Middle frontal gyrus (tissue), 1 donor: ENCODE measurements at regions not wholly inside any gene's neighbourhood (a gene's known extent, or its start where the extent isn't known, plus 50 kb on each side); places are given as distances from the start of the nearest gene placed in this dataset.
"Not testable (repeated sequence)": the region's sequence is repeated elsewhere in the genome, so short reads cannot be mapped to it uniquely, and the experiment has no call there.

ENCODE experiments used
- DNase-seq: peaks from one replicate; pipeline ENCODE4 v3.0.0-alpha.2; 2015; ENCODE audit warnings: low spot score; ENCODE audit errors: extremely low spot score

GRCh38 chrX:50967736-50968135, 57.2 kb downstream of the BMP15 start:
- DNase-seq, result no peak

GRCh38 chrX:50968871-50969635, 58.5 kb downstream of the BMP15 start:
- DNase-seq, result not testable (repeated sequence)

GRCh38 chrX:50971395-50971794, 60.9 kb downstream of the BMP15 start:
- DNase-seq, result no peak

- no peak for DNase-seq
These were observed 62.7 kb downstream of the BMP15 start for GRCh38 chrX:50973199-50973598.

GRCh38 chrX:50978920-50979682, 68.6 kb downstream of the BMP15 start:
- no peak for DNase-seq

- no peak for DNase-seq
These were observed 69.7 kb downstream of the BMP15 start for GRCh38 chrX:50980251-50980650.

GRCh38 chrX:50988649-50989048, 78.1 kb downstream of the BMP15 start:
- DNase-seq, result peak; percentile 16

GRCh38 chrX:50996930-50997329, 86.4 kb downstream of the BMP15 start:
- DNase-seq, result no peak

- not testable (repeated sequence) for DNase-seq
These were observed 89.8 kb downstream of the BMP15 start for GRCh38 chrX:51000384-51000783.

GRCh38 chrX:51001733-51002632, 91.4 kb downstream of the BMP15 start:
- DNase-seq, result not testable (repeated sequence)

GRCh38 chrX:51006064-51006463, 95.5 kb downstream of the BMP15 start:
- DNase-seq, result no peak

- no peak for DNase-seq
These were observed 113.7 kb downstream of the BMP15 start for GRCh38 chrX:51024106-51024696.

GRCh38 chrX:51026862-51027261, 116.3 kb downstream of the BMP15 start:
- no peak for DNase-seq

- no peak for DNase-seq
These were observed 125.2 kb downstream of the BMP15 start for GRCh38 chrX:51035746-51036145.

- no peak for DNase-seq
These were observed 137.4 kb downstream of the BMP15 start for GRCh38 chrX:51047950-51048349.

- DNase-seq, result no peak
These were observed 143.2 kb downstream of the BMP15 start for GRCh38 chrX:51053741-51054140.

GRCh38 chrX:51098046-51098445, 187.5 kb downstream of the BMP15 start:
- DNase-seq, result no peak

GRCh38 chrX:51119058-51119926, 208.8 kb downstream of the BMP15 start:
- DNase-seq, result not testable (repeated sequence)

GRCh38 chrX:51125743-51126142, 206.9 kb upstream of the NUDT10 start:
- DNase-seq, result not testable (repeated sequence)

GRCh38 chrX:51144828-51145442, 187.7 kb upstream of the NUDT10 start:
- no peak for DNase-seq
